Gastrocnemius medialis (tissue), 4 donors: ENCODE measurements at regions not wholly inside any gene's neighbourhood (a gene's known extent, or its start where the extent isn't known, plus 50 kb on each side); places are given as distances from the start of the nearest gene placed in this dataset.

Experiments
- ATAC-seq, 2 donors: fragments of 150-250 bp; one replicate each; pipeline ENCODE4 v1.9.1; 2016
- DNase-seq, 2 donors: peaks; one replicate each; pipeline ENCODE4 v3.0.0-alpha.2; 2019
- H3K27ac ChIP-seq, 4 donors: fragments of 200-600 bp; sonication (generic); 1 replicate in 1 of 4; 2 replicates in 3 of 4; pipeline ENCODE4 v1.5.1; 2016 to 2018; ENCODE audit warnings: mild to moderate bottlenecking in 2 of 4, moderate library complexity in 1 of 4
- H3K27me3 ChIP-seq, 3 donors: fragments of 200-600 bp; sonication (generic) in 2 of 3; 1 replicate in 1 of 3; 2 replicates in 2 of 3; pipeline versions ENCODE4 v1.5.1 to v1.6.0; 2016 to 2019; ENCODE audit warnings: mild to moderate bottlenecking in 1 of 3, moderate library complexity in 1 of 3
- H3K36me3 ChIP-seq, 2 donors: fragments of 200-600 bp; sonication (generic) in 1 of 2; one replicate each; pipeline ENCODE4 v1.5.1; 2017 to 2018
- H3K4me1 ChIP-seq, 2 donors: fragments of 200-600 bp; sonication (generic) in 1 of 2; one replicate each; pipeline ENCODE4 v1.5.1; 2016 to 2017; ENCODE audit warnings: mild to moderate bottlenecking in 2 of 2
- H3K4me3 ChIP-seq, 4 donors: fragments of 200-600 bp; sonication (generic) in 3 of 4; 1 replicate in 1 of 4; 2 replicates in 3 of 4; pipeline ENCODE4 v1.5.1; 2016 to 2019; ENCODE audit warnings: mild to moderate bottlenecking in 2 of 4
- H3K9me3 ChIP-seq, 3 donors: fragments of 200-600 bp; sonication (generic) in 2 of 3; 1 replicate in 1 of 3; 2 replicates in 2 of 3; pipeline ENCODE4 v1.5.1; 2016 to 2019
- POLR2A ChIP-seq, 2 donors: fragments of 450-650 bp; IDR thresholded peaks; one replicate each; pipeline ENCODE4 v1.6.1; 2017; ENCODE audit warnings: antibody characterized with exemption in 2 of 2, mild to moderate bottlenecking in 2 of 2, moderate library complexity in 2 of 2
- in situ Hi-C, 4 donors: fragments of 200-750 bp; cut with MboI; loops; one replicate each; pipeline versions ENCODE4 v1.15.0 to v1.8.0; 2017; ENCODE audit warnings: low sequenced_read_pairs in 4 of 4
- intact Hi-C: fragments of 100-400 bp; cut with DNase I; formaldehyde crosslinking; loops from one replicate; pipeline ENCODE4 v1.15.1; 2023; ENCODE audit warnings: low total_unique reads
- TF ChIP-seq, protein P1 (sequence below), 5 experiments: fragments of 450-650 bp in 3 of 5; fragments of 200-600 bp in 2 of 5; sonication (generic) in 2 of 5; IDR thresholded peaks in 4 of 5; conservative IDR thresholded peaks in 1 of 5; 1 replicate in 4 of 5; 2 replicates in 1 of 5; pipeline ENCODE4 v1.5.1; 2016 to 2019; ENCODE audit warnings: antibody characterized with exemption in 5 of 5, mild to moderate bottlenecking in 3 of 5, moderate library complexity in 3 of 5

DNA sequence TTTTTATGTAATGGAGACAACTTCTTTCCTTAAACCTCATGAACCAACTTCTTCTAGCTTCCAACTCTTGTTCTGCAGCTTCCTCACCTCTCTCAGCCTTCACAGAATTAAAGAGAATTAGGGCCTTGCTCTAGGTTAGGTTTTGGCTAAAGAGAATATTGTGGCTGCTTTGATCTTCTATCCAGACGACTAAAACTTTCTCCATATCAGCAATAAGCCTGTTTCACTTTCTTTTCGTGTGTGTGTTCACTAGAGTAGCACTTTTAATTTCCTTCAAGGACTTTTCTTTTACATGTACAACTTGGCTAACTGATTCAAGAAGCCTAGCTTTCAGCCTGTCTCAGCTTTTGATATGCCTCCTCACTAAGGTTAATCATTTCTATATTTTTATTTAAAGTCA, 596.1 kb upstream of the NRSN1 start:
- in situ Hi-C loops: no loop called here
- DNase-seq: no peak
- intact Hi-C loops: no loop called here
- H3K9me3 ChIP-seq: no peaks in the 10 kb centered on the region
- H3K4me3 ChIP-seq: no peak overlapping the region
- no peaks in the 10 kb centered on the region for H3K36me3 ChIP-seq
- H3K27ac ChIP-seq: no peak overlapping the region
- H3K27me3 ChIP-seq: no peaks in the 10 kb centered on the region
- TF ChIP-seq, protein P1, sequence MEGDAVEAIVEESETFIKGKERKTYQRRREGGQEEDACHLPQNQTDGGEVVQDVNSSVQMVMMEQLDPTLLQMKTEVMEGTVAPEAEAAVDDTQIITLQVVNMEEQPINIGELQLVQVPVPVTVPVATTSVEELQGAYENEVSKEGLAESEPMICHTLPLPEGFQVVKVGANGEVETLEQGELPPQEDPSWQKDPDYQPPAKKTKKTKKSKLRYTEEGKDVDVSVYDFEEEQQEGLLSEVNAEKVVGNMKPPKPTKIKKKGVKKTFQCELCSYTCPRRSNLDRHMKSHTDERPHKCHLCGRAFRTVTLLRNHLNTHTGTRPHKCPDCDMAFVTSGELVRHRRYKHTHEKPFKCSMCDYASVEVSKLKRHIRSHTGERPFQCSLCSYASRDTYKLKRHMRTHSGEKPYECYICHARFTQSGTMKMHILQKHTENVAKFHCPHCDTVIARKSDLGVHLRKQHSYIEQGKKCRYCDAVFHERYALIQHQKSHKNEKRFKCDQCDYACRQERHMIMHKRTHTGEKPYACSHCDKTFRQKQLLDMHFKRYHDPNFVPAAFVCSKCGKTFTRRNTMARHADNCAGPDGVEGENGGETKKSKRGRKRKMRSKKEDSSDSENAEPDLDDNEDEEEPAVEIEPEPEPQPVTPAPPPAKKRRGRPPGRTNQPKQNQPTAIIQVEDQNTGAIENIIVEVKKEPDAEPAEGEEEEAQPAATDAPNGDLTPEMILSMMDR (IDR thresholded peaks at IDR 0.05 in 4 of 5, conservative IDR thresholded peaks at IDR 0.05 in 1 of 5): no peak
- no peak for TF ChIP-seq POLR2A (IDR thresholded peaks at IDR 0.05)
- no peaks in the 10 kb centered on the region for H3K4me1 ChIP-seq
- no peak for ATAC-seq

DNA sequence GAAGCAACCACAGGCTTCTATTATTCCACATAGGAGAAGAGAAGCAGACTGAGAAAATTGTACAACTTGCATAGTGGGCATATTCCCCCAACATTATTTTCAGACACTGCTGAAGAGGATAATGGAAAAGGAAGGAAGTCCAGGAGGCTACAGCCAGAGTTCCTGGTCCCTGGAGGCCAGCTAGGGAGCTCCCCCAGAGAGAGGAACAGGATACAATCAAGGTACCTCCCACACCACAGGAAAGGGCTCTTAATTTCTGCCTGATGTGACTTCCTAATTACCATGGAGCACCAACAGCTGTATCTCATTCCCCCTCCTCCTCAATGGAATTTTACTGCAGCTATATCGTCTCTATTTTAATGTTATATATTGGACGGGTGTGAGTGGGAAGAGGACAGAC, 594.3 kb upstream of the NRSN1 start:
- no peak overlapping the region for H3K4me3 ChIP-seq
- ATAC-seq: no peak

DNA sequence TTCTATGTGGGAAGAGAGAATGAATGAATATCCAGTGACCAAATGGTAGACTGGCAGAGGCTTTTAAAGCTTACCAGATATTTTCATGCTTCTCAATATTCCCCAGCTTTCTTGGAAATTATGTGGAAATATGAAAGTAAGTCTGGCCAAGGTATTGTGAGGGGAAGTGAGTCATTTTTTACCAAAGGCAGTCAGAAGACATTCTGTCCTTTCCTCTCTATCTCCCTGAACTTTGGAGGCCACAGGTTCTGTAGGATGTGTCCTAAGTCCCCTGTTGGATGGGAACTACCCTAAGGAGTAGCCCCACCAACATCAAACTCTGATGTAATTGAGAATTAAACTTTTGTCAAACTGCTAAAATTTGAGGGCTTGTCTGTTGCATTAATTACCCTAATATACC, 593.8 kb upstream of the NRSN1 start:
- H3K4me3 ChIP-seq: no peak overlapping the region
- H3K4me1 ChIP-seq: no peaks in the 10 kb centered on the region
- no peak for ATAC-seq
- H3K27ac ChIP-seq: no peak overlapping the region
- intact Hi-C loops: no loop called here
- in situ Hi-C loops: no loop called here
- no peaks in the 10 kb centered on the region for H3K9me3 ChIP-seq
- H3K27me3 ChIP-seq: no peaks in the 10 kb centered on the region
- no peaks in the 10 kb centered on the region for H3K36me3 ChIP-seq
- no peak for DNase-seq
- TF ChIP-seq, protein P1 (IDR thresholded peaks at IDR 0.05 in 4 of 5, conservative IDR thresholded peaks at IDR 0.05 in 1 of 5): no peak
- no peak for TF ChIP-seq POLR2A (IDR thresholded peaks at IDR 0.05)

More for the DNA sequence above, 594.3 kb upstream of the NRSN1 start:
- intact Hi-C loops: no loop called here
- H3K4me1 ChIP-seq: no peaks in the 10 kb centered on the region
- H3K27ac ChIP-seq: no peak overlapping the region
- in situ Hi-C loops: no loop called here
- no peak for TF ChIP-seq POLR2A (IDR thresholded peaks at IDR 0.05)
- TF ChIP-seq, protein P1 (IDR thresholded peaks at IDR 0.05 in 4 of 5, conservative IDR thresholded peaks at IDR 0.05 in 1 of 5): no peak
- no peaks in the 10 kb centered on the region for H3K27me3 ChIP-seq
- no peaks in the 10 kb centered on the region for H3K36me3 ChIP-seq
- no peak for DNase-seq
- H3K9me3 ChIP-seq: no peaks in the 10 kb centered on the region

DNA sequence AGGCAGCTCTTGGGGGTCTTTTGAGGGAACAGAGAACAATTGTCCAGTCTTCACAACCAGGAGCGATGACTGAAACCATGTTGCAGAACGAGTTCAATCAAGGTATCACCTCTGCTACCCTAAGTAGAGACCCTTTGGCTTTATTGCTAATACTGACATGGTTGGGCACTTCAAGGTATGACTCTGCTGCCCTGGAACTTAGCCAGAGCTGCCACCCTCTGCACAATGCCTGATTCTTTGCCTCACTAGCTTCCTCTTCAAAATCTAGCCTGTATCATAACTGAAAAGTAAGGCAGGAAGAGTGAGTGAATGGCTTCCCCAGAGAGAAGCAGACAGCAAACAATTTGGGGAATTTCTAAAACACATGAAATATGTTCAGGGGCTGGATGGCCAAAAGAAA, 592.7 kb upstream of the NRSN1 start:
- DNase-seq (no peak), ATAC-seq (no peak)
- Histone ChIP-seq H3K36me3 (no peaks in the 10 kb centered on the region), H3K27me3 (no peaks in the 10 kb centered on the region), H3K9me3 (no peaks in the 10 kb centered on the region), H3K4me1 (no peaks in the 10 kb centered on the region), H3K27ac (no peak overlapping the region), H3K4me3 (no peak overlapping the region)
- TF ChIP-seq, protein P1 (IDR thresholded peaks at IDR 0.05 in 4 of 5, conservative IDR thresholded peaks at IDR 0.05 in 1 of 5): no peak
- no peak for TF ChIP-seq POLR2A (IDR thresholded peaks at IDR 0.05)
- in situ Hi-C loops (no loop called here), intact Hi-C loops (no loop called here)

DNA sequence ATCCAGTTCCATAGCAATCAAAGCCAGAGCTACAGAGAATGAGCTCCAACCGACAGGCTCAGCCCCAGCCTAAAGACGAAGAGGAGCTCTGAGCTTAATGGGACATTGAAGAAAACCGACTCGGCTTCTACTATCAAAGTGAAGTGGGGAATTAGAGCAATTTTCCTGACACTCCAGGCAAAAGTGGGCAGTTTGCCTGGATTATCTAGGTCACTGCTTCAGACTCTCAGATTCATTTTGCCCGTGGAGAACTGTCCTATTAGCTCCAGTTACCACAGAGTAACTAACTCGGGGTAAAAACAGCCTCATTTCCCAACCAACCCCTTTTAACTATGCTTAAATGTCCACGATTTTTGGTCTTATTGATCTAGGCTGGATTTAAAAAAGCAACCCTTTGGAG, 592.1 kb upstream of the NRSN1 start:
- intact Hi-C loops (no loop called here), in situ Hi-C loops (no loop called here)
- no peak for TF ChIP-seq POLR2A (IDR thresholded peaks at IDR 0.05)
- TF ChIP-seq, protein P1 (IDR thresholded peaks at IDR 0.05 in 4 of 5, conservative IDR thresholded peaks at IDR 0.05 in 1 of 5): no peak
- Histone ChIP-seq H3K4me3 (no peak overlapping the region), H3K4me1 (no peaks in the 10 kb centered on the region), H3K36me3 (no peaks in the 10 kb centered on the region), H3K27me3 (no peaks in the 10 kb centered on the region), H3K9me3 (no peaks in the 10 kb centered on the region), H3K27ac (no peak overlapping the region)
- DNase-seq (no peak), ATAC-seq (peak; percentile 27 to 52)
